ENCODE measurements at regions not wholly inside any gene's neighbourhood (a gene's known extent, or its start where the extent isn't known, plus 50 kb on each side); places are given as distances from the start of the nearest gene placed in this dataset.
"Not testable (repeated sequence)": the region's sequence is repeated elsewhere in the genome, so short reads cannot be mapped to it uniquely, and the experiment has no call there.

DNA sequence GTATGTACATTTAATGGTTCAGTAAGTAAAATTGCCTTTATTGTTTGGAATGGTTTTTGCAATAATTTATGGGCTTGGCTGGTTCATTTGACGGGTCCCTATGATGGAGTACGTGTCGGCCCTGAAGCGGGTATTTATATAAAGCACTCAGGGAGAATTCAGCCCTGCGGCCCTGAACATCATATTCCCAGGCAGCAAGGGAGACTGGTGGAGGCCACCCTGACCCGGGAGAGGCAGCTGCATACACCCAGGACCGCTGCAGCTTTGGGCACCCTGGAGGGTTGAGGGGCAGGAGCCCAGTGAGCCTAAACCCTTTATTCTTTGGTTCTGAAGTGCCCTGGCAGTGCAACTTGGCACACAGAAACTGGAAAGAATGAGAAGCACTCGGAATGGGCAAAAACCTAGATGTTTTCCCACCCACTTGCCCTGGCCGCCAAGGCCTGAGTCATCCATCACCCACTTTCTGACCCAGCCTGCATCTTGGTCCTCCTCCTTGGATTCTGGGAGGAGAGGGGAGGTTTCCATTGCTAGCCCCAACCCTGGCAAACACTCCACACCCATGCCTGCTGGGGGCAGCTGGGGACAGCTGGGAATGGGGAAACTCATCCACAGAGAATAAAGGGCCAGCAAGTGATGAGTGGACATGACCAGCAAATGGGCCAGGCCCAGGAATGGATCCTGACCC lies 162.2 kb upstream of the TNRC6C start:
- DNase-seq (ENCODE audit: low spot score) = no peak
- in situ Hi-C loops (cut with HindIII; ENCODE audit: low sequenced_read_pairs) = no loop called here

DNA sequence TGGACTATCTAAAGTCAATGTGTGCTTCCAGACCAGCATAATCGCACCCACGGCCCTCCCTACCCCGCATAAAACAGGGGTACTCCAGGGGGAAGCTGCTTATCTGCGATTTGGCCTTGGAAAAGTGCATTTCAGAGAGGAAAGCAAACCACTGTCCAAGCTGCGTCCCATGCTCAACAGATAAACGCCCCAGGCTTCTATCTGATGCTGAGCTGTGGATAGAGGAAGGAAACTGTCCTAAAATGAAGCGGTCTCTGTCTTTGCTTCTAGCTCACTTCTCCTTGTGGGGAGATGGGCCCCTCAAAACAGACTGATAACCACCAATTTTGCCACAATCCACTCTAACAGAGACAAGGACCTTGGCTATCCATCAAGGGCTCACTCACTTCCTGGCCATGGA lies 160.5 kb upstream of the TNRC6C start:
- DNase-seq (ENCODE audit: low spot score) = no peak
- in situ Hi-C loops (cut with HindIII; ENCODE audit: low sequenced_read_pairs) = no loop called here

DNA sequence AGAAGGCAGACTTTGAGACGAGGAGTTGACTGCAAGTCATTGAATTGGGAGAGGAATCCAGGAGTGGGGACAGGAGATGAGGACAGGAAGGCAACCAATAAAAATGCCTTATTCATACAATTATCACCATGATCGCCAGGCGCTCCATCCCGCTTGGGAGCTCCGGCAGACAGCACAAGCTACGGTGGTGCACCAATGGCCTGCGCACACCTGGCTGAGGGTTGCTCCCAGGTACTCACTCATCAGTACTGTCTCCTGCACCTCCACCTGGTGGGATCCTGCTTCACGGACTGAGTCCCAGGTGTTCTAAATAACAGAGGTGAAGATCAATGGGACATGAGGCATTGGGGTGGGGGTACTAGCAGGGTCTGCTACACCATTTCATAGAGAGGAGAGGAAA lies 160.0 kb upstream of the TNRC6C start:
- no peak for DNase-seq (ENCODE audit: low spot score)
- in situ Hi-C loops (cut with HindIII; ENCODE audit: low sequenced_read_pairs) = no loop called here

DNA sequence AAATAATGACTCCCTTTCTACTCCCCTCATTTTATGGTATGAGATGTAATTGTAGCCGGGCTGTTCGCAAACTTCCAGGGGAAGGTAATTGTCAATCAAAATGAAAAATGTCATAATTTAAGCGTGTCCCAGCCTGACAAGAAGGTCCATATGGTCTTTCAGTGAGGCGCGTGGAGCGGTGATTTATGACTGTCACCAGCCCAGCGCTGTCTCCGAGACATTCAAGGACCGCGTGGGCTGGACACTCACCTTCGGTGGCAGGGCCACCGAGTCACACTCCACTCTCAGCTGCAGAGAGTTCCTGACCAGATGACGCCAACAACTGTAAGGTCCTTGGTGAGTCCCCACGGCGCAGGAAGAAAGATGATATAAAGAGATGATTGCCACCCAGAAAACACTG lies 157.7 kb upstream of the TNRC6C start:
- no peak for DNase-seq (ENCODE audit: low spot score)
- in situ Hi-C loops (cut with HindIII; ENCODE audit: low sequenced_read_pairs) = no loop called here

DNA sequence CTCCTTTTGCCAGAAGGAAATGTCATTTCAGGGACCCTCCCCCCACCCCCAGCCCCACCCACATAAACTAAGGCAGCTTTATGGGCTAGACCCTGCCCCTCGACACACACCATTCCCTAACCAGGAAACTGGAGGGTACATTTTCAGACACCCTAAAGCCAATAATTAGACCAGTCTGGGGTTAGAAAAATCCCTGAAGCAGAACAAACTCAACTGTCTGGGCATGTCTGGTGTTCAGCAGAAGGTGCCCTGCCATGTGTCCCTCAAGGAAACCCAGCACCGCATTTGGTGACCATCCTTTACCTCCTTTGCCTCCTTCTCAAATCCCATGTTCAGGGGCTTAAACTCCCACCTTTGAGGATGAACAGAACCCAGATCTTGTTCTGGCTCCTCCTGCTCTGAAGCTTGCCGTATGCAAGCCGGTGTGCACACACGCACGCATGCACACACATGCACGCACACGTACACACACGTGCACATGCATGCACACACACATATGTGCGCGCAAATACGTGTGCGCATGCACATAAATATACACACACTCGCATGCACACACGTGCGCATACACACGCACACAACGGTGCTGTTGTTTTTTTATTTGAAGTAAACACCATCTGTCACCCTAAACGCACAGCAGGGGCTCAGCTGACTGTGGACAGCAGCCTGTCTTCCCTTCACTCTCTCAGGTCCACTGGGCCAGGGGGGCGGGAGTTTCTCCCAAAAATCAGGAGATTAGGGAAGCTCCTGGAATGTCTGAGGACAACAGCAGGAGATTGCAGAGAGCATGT lies 156.8 kb upstream of the TNRC6C start:
- peak; percentile 87 for DNase-seq (ENCODE audit: low spot score)
- in situ Hi-C loops (cut with HindIII; ENCODE audit: low sequenced_read_pairs) = no loop called here

DNA sequence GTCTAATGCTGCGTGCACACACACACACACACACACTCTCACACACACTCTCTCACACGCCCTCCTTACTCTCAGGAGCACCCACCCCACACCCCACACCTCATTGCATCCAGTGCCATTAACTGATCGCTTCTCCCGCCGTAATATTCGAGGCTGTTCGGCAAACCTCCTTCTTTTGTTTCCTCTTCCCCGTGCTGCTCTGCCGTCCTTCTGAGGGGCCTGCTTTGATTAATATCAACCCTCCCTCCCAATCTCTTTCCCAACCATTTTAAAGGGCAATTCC lies 156.2 kb upstream of the TNRC6C start:
- in situ Hi-C loops (cut with HindIII; ENCODE audit: low sequenced_read_pairs) = no loop called here
- no peak for DNase-seq (ENCODE audit: low spot score)

DNA sequence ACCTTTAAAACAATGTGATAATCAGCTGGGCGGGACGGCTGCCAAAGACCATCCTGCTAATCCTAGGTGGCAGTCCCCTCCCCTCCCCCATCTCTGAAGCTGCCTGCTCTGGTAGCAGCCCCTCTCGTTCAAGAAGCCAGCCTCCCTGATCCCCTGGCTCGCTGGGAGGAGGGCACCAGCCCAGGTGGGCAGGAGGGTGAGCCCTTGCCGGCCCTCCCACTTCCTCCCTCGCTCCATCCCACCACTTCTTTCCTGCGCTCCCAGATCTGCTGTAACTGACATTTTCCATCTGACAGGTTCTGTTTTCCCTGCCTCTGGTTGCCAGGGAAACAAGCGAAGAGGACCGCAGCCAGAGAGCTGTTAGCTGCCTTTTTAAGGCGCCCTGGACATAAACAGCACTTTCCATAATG lies 155.7 kb upstream of the TNRC6C start:
- peak; percentile 95 for DNase-seq (ENCODE audit: low spot score)

DNA sequence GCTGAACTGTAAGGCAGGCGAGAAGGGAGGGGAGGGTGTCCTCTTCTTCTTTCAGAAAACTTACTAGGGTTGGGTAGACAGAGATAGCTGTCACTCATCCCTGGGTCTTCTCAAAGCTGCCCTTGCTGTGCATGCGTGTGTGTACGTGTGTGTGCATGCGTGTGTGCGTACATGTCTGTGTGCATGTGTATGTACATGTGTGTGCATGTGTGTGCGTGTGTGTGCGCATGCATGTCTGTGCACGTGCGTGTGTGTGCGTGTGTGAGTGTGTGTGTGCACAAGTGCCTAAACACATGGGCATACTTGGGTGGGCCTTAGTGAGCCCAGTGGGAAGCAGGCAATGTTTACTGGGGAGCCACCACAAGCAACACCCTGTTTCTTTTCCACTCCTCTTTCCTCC lies 154.8 kb upstream of the TNRC6C start:
- no peak for DNase-seq (ENCODE audit: low spot score)

More for the DNA sequence above, 155.7 kb upstream of the TNRC6C start:
- in situ Hi-C loops (cut with HindIII; ENCODE audit: low sequenced_read_pairs) = no loop called here

DNA sequence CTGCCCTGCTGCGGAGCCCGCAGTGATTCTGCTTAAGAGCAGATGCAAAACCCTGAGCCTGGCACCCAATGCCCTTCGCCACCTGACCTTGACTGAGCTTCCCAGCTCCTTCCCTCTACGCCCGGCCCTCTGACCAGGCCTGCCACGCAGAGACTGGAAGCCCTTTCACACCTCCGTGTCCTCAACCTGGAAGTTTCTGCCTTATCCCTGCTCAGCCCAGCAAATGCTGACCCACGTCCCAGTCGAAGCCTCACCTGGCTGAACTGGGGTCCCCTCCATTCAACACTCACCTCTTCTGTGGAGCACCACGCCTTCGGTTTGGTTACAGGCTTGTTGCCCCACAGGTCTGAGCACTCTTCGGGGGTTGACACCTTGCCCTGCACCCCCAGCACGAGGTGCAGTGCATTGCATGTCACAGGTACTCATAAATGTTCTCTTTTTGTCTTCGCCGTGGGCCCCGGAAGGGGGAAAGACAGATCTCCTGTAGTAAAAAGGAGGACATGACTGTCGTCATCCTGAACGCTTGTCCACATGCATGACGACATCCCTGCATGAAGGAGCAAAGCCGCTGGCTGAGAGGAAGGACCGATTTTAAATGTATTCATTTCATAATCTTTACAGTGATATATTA lies 153.6 kb upstream of the TNRC6C start:
- DNase-seq (ENCODE audit: low spot score) = no peak
- in situ Hi-C loops (cut with HindIII; ENCODE audit: low sequenced_read_pairs) = no loop called here

More for the DNA sequence above, 154.8 kb upstream of the TNRC6C start:
- in situ Hi-C loops (cut with HindIII; ENCODE audit: low sequenced_read_pairs) = no loop called here

DNA sequence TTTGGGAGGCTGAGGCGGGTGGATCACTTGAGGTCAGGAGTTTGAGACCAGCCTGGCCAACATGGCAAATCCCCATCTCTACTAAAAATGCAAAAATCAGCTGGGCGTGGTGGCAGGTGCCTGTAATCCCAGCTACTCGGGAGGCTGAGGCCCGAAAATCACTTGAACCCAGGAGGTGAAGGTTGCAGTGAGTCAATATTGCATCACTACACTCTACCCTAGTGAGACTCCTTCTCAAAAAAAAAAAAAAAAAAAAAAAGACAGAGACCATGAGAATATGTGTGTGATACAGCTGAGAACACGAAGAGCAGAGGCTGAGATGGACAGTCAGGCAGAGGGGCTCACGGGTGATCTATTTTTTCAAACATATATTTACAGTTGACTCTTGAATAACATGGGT lies 152.5 kb upstream of the TNRC6C start:
- DNase-seq (ENCODE audit: low spot score) = not testable (repeated sequence)

DNA sequence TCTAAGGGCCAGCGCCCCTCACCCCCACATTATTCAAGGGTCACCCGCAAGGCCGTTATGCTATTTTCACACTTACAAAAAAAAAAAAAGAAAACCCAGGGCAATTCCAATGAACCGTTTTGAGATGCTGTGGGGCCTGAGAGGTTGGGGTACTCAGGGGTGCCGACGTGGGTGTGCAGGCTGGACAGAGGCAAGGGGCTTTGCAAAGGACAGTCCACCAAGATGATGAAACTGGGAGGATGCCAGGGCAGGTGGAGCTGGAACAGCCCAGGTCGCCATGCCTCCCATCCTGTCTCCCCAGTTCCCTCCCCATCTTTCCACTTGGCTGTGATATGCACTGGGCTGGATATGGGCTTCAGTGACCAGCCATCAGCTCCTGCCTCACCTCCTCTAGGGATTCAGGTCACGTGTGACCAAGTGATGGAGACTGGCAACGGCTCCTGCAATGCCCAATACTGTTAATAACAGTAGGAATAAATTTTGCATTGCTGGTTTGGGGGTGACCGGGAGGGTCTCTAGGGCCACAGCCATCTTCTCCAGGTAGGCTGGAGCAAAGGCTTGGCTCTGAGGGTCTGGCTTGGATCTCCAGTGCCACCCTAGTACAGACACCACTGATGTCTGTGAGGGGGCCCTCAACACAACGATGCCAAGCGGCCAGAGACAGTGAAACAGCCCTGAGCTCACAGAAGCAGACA lies 151.3 kb upstream of the TNRC6C start:
- no peak for DNase-seq (ENCODE audit: low spot score)
- in situ Hi-C loops (cut with HindIII; ENCODE audit: low sequenced_read_pairs) = no loop called here

More for the DNA sequence above, 152.5 kb upstream of the TNRC6C start:
- in situ Hi-C loops (cut with HindIII; ENCODE audit: low sequenced_read_pairs) = not testable (repeated sequence)

DNA sequence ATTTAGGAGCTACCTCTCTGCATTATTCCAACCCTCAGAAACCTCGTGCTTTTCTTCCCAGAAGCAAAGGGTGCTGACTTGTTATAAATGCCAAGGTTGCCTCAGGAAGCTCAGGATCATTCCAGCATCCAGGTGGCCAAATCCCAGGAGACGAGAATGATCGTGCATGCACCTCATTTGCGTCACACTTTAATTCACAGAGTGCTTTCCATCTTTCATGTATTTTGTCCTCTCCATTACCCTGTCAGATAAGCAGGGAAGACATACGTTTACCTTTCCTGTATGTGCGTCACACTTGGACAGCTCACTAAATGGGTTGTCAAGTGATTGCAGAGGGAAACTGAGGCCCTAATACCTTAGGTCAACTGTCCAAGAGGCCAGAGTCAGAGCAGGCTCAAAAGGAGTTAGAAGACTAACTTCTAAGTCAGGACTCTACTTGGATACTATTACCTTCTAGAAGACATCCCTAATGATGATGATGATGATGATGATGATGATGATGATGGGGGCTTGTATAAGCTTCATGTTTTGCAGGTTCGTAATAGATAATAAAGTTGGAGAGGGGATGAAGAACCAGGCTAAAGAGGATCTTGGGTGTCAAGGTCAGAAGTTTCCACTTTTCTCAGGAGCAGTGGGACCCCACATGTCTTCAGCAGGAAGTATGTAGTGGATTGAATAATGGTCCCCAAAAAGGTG lies 150.6 kb upstream of the TNRC6C start:
- no peak for DNase-seq (ENCODE audit: low spot score)

DNA sequence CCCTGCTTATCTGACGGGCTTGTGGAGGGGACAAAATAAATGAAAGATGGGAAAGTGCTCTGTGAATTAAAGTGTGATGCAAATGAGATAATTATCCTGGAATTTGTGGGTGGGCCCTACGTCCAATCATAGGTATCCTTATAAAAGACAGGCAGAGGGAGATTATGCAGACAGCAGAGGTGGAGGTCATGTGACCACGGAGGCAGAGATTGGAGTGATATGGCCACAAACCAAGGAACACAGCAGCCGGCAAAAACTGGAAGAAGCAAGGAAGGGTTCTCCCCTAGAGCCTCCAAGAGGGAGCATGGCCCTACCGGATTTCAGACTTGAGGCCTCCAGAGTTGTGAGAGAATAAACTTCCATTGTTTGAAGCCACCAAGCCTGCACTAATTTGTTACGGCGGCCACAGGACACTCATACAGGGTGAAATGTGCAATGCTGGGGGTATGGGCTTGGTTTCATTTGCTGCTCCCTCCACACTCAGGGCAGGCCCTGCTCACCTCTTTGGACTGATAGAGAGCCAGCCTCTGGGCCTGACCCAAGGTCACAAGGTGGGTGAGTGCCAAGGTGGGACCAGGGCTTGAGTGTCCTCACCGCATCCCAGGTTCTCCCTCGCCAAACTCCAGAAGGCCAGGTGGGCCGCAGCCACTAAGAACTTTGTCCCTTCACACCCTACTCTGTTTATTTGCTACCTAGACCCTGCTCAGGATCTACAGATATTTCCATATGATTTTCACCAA lies 149.6 kb upstream of the TNRC6C start:
- DNase-seq (ENCODE audit: low spot score) = no peak
- in situ Hi-C loops (cut with HindIII; ENCODE audit: low sequenced_read_pairs) = no loop called here

More for the DNA sequence above, 150.6 kb upstream of the TNRC6C start:
- in situ Hi-C loops (cut with HindIII; ENCODE audit: low sequenced_read_pairs) = no loop called here

DNA sequence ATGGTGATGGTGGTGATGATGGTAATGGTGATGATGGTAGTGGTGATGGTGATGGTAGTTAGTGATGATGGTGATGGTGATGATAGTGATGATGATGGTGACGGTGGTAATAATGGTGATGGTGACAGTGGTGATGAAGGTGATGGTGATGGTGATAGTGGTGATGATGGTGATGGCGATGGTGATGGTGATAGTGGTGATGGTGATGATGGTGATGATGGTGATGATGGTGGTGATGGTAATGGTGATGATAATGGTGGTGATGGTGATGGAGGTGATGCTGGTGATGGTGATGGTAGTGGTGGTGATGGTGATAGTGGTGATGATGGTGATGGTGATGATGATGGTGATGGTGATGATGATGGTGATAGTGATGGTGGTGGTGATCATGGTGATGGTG lies 148.7 kb upstream of the TNRC6C start:
- no peak for DNase-seq (ENCODE audit: low spot score)
- in situ Hi-C loops (cut with HindIII; ENCODE audit: low sequenced_read_pairs) = no loop called here

DNA sequence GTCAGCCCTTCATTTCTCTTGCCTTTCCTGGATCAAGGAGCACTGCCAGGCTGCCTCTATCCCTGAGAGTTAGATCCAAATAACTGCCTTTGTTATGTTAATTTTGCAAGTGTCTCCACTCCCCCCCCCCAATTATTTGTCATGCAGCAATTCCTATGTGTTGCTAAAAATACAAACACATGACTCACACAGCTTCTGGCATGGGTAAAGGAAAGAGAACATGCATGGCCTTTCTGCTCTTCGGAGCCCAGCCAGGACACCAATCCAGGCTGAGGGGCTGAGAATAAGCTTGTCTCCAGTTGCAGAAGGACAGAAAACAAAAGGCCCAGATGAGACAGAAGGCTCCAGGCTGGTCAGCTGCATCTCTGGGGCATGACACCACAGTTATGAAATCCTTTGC lies 148.0 kb upstream of the TNRC6C start:
- in situ Hi-C loops (cut with HindIII; ENCODE audit: low sequenced_read_pairs) = no loop called here
- no peak for DNase-seq (ENCODE audit: low spot score)

DNA sequence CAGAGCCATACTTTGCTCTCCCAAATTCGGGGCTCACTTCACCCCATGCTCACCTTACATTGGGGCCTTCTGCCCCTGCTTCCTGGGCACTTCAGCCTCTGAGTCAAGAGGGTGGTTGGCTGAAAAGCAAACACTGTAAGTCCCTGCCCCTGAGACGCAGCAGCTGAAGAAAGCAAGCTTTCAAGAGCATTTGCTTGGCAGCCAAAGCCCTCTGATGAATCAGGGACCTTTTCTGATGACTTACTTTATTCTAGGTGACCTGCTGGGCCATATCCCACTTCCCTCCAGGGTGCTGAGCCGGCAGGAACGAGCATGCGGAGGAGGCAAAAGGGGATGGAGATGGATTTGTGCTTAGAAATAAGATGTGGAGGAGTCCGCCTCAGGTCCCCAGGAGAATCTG lies 147.0 kb upstream of the TNRC6C start:
- DNase-seq (ENCODE audit: low spot score) = no peak
- in situ Hi-C loops (cut with HindIII; ENCODE audit: low sequenced_read_pairs) = no loop called here

DNA sequence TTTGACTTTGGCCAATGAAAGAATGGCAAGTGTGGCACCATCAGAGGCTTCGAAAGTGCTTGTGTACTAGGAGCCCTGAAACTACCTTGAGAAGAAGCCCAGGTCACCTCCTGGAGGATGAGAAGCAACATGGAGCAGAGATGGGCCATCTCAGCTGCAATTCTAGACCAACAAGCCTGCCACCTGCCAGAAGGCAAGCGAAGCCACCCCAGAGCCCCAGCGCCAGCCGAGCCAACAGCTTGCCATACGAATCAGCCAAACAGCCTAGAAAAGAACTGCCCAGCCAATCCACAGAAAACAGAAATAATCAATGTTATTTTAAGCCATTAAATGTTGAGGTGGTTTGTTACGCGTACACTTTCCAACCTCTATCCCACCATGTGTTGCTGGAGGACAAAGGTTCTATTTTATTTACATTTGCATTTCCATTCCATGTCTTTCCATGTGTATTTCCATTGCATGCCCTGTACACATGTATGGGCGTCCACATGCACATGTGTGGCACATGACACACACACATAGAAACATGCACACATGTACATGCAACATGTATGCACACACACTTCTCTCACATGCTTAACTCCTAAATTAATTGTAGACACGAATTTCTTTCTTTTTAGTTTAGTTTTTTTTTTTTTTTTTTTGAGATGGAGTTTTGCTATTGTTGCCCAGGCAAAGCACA lies 144.3 kb upstream of the TNRC6C start:
- peak; percentile 45 for DNase-seq (ENCODE audit: low spot score)
- in situ Hi-C loops (cut with HindIII; ENCODE audit: low sequenced_read_pairs) = no loop called here

Measured in G401 (cell line).